ENCODE measurements at regions not wholly inside any gene's neighbourhood (a gene's known extent, or its start where the extent isn't known, plus 50 kb on each side); places are given as distances from the start of the nearest gene placed in this dataset.

DNA sequence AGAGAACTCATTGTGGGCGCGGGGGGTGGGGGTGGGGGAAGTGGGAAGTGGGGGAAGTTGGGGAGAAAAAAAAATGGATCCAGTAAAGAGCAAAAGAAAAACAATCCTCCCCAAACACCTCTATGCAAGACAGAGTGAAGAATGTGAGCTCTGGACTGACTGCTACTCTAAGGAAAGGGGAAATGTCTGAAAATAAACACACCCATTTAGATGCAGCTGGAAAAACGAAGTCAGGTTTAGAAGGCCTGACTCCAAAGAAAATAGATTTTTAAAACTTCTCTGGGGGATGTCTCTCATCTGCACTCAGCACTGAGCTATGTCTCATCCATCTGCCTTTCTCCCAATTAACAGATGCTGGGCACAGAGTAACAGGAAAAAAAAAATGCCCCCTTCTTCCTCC is 904.4 kb downstream of the GALC start:
- TF ChIP-seq CTCF (IDR thresholded peaks at IDR 0.05) (no peak), POLR2AphosphoS5 (IDR thresholded peaks at IDR 0.05; ENCODE audit: low read depth, low read length) (no peak), REST (IDR thresholded peaks at IDR 0.05; ENCODE audit: insufficient read depth in 1 of 2, low read depth in 2 of 2, low read length in 1 of 2) (no peak)

Data from Panc1 (cell line).